DND-41 (cell line): ENCODE measurements at regions not wholly inside any gene's neighbourhood (a gene's known extent, or its start where the extent isn't known, plus 50 kb on each side); places are given as distances from the start of the nearest gene placed in this dataset.
"Not testable (repeated sequence)": the region's sequence is repeated elsewhere in the genome, so short reads cannot be mapped to it uniquely, and the experiment has no call there.

Source experiments
- CTCF ChIP-seq: IDR thresholded peaks from 2 replicates; pipeline ENCODE4 v1.5.1; 2012; ENCODE audit warnings: borderline replicate concordance, low read length, moderate library complexity, mild to moderate bottlenecking; ENCODE audit not compliant: poor library complexity, severe bottlenecking; ENCODE audit errors: extremely low read depth
- EZH2 ChIP-seq: IDR thresholded peaks from 3 replicates; pipeline ENCODE4 v1.6.1; 2012; ENCODE audit warnings: borderline replicate concordance, low read depth, mild to moderate bottlenecking, moderate library complexity, low read length, inconsistent platforms; ENCODE audit not compliant: severe bottlenecking

GRCh38 chr2:194771394-194771793 lies 885.6 kb upstream of the SLC39A10 start:
- TF ChIP-seq EZH2, CTCF: not testable (repeated sequence)
